ENCODE measurements at regions not wholly inside any gene's neighbourhood (a gene's known extent, or its start where the extent isn't known, plus 50 kb on each side); places are given as distances from the start of the nearest gene placed in this dataset.

DNA sequence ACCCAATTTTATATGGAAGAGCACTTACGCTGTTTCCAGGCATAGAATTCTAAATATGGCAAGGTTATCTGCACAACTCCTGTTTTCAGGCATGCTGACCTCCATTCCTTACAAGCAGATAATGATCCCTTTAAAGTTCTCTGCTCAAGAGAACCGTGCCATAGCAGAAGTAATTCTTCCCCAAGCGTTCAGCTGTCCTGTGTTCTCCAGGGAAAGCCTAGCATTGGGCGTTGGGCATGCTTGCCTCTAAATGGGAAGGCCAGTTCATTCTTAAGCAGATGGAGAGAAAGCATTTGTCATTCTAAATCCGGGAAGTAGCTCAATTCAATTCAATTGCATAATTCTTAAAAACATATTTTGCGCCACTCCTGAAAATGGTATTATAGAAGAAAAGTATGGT, 55.7 kb upstream of the EML4 start:
- TF ChIP-seq, protein P1, sequence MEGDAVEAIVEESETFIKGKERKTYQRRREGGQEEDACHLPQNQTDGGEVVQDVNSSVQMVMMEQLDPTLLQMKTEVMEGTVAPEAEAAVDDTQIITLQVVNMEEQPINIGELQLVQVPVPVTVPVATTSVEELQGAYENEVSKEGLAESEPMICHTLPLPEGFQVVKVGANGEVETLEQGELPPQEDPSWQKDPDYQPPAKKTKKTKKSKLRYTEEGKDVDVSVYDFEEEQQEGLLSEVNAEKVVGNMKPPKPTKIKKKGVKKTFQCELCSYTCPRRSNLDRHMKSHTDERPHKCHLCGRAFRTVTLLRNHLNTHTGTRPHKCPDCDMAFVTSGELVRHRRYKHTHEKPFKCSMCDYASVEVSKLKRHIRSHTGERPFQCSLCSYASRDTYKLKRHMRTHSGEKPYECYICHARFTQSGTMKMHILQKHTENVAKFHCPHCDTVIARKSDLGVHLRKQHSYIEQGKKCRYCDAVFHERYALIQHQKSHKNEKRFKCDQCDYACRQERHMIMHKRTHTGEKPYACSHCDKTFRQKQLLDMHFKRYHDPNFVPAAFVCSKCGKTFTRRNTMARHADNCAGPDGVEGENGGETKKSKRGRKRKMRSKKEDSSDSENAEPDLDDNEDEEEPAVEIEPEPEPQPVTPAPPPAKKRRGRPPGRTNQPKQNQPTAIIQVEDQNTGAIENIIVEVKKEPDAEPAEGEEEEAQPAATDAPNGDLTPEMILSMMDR (IDR thresholded peaks at IDR 0.05), result no peak
- TF ChIP-seq POLR2AphosphoS5 (IDR thresholded peaks at IDR 0.05; ENCODE audit: low read depth, low read length) (no peak), SIN3A (IDR thresholded peaks at IDR 0.05; ENCODE audit: borderline replicate concordance, insufficient read depth, low read depth, low read length) (no peak)
- TF ChIP-seq, protein P2, sequence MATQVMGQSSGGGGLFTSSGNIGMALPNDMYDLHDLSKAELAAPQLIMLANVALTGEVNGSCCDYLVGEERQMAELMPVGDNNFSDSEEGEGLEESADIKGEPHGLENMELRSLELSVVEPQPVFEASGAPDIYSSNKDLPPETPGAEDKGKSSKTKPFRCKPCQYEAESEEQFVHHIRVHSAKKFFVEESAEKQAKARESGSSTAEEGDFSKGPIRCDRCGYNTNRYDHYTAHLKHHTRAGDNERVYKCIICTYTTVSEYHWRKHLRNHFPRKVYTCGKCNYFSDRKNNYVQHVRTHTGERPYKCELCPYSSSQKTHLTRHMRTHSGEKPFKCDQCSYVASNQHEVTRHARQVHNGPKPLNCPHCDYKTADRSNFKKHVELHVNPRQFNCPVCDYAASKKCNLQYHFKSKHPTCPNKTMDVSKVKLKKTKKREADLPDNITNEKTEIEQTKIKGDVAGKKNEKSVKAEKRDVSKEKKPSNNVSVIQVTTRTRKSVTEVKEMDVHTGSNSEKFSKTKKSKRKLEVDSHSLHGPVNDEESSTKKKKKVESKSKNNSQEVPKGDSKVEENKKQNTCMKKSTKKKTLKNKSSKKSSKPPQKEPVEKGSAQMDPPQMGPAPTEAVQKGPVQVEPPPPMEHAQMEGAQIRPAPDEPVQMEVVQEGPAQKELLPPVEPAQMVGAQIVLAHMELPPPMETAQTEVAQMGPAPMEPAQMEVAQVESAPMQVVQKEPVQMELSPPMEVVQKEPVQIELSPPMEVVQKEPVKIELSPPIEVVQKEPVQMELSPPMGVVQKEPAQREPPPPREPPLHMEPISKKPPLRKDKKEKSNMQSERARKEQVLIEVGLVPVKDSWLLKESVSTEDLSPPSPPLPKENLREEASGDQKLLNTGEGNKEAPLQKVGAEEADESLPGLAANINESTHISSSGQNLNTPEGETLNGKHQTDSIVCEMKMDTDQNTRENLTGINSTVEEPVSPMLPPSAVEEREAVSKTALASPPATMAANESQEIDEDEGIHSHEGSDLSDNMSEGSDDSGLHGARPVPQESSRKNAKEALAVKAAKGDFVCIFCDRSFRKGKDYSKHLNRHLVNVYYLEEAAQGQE (IDR thresholded peaks at IDR 0.05; ENCODE audit: insufficient read depth in 1 of 2, low read depth in 2 of 2, low read length in 1 of 2), result no peak
